ENCODE measurements at regions not wholly inside any gene's neighbourhood (a gene's known extent, or its start where the extent isn't known, plus 50 kb on each side); places are given as distances from the start of the nearest gene placed in this dataset.

GRCh38 chr7:84688671-84689070 lies 494.1 kb upstream of the SEMA3A start:
- no peak for TF ChIP-seq POLR2A (IDR thresholded peaks at IDR 0.05)
- no peak for TF ChIP-seq CTCF (IDR thresholded peaks at IDR 0.05)
